Esophagus squamous epithelium (tissue), 4 donors: ENCODE measurements at regions not wholly inside any gene's neighbourhood (a gene's known extent, or its start where the extent isn't known, plus 50 kb on each side); places are given as distances from the start of the nearest gene placed in this dataset.

Experiments
- POLR2A ChIP-seq, 4 donors: fragments of 450-650 bp; IDR thresholded peaks; one replicate each; pipeline ENCODE4 v1.6.1; 2017; ENCODE audit warnings: antibody characterized with exemption in 4 of 4, mild to moderate bottlenecking in 4 of 4, moderate library complexity in 3 of 4
- TF ChIP-seq, protein P1 (sequence below), 6 experiments: fragments of 450-650 bp in 4 of 6; fragments of 200-600 bp in 2 of 6; sonication (generic) in 2 of 6; IDR thresholded peaks; one replicate each; pipeline ENCODE4 v1.5.1; 2016 to 2019; ENCODE audit warnings: antibody characterized with exemption in 6 of 6, mild to moderate bottlenecking in 4 of 6, moderate library complexity in 4 of 6

DNA sequence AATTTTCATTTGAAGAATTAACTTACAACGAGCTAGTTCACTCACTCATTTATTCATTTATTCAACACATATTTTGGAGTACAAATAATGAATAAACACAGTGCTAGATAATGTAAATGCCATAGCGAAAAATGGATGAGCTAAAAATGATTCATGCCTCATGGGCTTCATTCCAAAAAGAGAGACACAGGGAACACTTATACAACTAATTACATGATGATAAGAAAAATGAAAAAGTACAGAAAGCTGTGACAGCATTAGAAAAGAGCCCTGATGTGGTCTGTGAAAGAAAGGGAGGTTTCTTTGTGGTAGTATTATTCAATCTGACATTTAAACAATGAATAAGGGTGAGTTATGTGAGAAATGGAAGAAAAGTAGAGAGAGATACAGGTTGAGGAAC is 726.4 kb downstream of the AMY1C start:
- TF ChIP-seq, protein P1, sequence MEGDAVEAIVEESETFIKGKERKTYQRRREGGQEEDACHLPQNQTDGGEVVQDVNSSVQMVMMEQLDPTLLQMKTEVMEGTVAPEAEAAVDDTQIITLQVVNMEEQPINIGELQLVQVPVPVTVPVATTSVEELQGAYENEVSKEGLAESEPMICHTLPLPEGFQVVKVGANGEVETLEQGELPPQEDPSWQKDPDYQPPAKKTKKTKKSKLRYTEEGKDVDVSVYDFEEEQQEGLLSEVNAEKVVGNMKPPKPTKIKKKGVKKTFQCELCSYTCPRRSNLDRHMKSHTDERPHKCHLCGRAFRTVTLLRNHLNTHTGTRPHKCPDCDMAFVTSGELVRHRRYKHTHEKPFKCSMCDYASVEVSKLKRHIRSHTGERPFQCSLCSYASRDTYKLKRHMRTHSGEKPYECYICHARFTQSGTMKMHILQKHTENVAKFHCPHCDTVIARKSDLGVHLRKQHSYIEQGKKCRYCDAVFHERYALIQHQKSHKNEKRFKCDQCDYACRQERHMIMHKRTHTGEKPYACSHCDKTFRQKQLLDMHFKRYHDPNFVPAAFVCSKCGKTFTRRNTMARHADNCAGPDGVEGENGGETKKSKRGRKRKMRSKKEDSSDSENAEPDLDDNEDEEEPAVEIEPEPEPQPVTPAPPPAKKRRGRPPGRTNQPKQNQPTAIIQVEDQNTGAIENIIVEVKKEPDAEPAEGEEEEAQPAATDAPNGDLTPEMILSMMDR (IDR thresholded peaks at IDR 0.05), result no peak
- TF ChIP-seq POLR2A (IDR thresholded peaks at IDR 0.05), result no peak
